ENCODE measurements at regions not wholly inside any gene's neighbourhood (a gene's known extent, or its start where the extent isn't known, plus 50 kb on each side); places are given as distances from the start of the nearest gene placed in this dataset.

- DNase-seq (ENCODE audit: insufficient read length, low spot score) (no peak), FAIRE-seq (no peak)
- TF ChIP-seq POLR2AphosphoS5 (IDR thresholded peaks at IDR 0.05; ENCODE audit: low read depth, low read length) (no peak), POLR2A (IDR thresholded peaks at IDR 0.05; ENCODE audit: low read depth, low read length) (no peak), TAF1 (IDR thresholded peaks at IDR 0.05; ENCODE audit: low read depth, low read length) (no peak), PAX5 (IDR thresholded peaks at IDR 0.05; ENCODE audit: insufficient read depth, low read length, severe bottlenecking) (no peak), POU2F2 (IDR thresholded peaks at IDR 0.05; ENCODE audit: low read depth, low read length) (no peak), SPI1 (IDR thresholded peaks at IDR 0.05; ENCODE audit: low read depth, low read length) (no peak)
These were observed 945.5 kb upstream of the SLC10A2 start for GRCh38 chr13:104011505-104012241.

- TF ChIP-seq POLR2A (IDR thresholded peaks at IDR 0.05; ENCODE audit: low read depth, low read length) (no peak), SPI1 (IDR thresholded peaks at IDR 0.05; ENCODE audit: low read depth, low read length) (no peak), TAF1 (IDR thresholded peaks at IDR 0.05; ENCODE audit: low read depth, low read length) (no peak), POLR2AphosphoS5 (IDR thresholded peaks at IDR 0.05; ENCODE audit: low read depth, low read length) (no peak), PAX5 (IDR thresholded peaks at IDR 0.05; ENCODE audit: insufficient read depth, low read length, severe bottlenecking) (no peak), POU2F2 (IDR thresholded peaks at IDR 0.05; ENCODE audit: low read depth, low read length) (no peak)
- FAIRE-seq (no peak), DNase-seq (ENCODE audit: insufficient read length, low spot score) (no peak)
These were observed 942.6 kb upstream of the SLC10A2 start for GRCh38 chr13:104008541-104009435.

- TF ChIP-seq SPI1 (IDR thresholded peaks at IDR 0.05; ENCODE audit: low read depth, low read length) (no peak), TAF1 (IDR thresholded peaks at IDR 0.05; ENCODE audit: low read depth, low read length) (no peak), POU2F2 (IDR thresholded peaks at IDR 0.05; ENCODE audit: low read depth, low read length) (no peak), POLR2AphosphoS5 (IDR thresholded peaks at IDR 0.05; ENCODE audit: low read depth, low read length) (no peak), POLR2A (IDR thresholded peaks at IDR 0.05; ENCODE audit: low read depth, low read length) (no peak), PAX5 (IDR thresholded peaks at IDR 0.05; ENCODE audit: insufficient read depth, low read length, severe bottlenecking) (no peak)
- FAIRE-seq (no peak), DNase-seq (ENCODE audit: insufficient read length, low spot score) (no peak)
These were observed 941.9 kb upstream of the SLC10A2 start for GRCh38 chr13:104008075-104008474.

GRCh38 chr13:104006625-104007075, 940.4 kb upstream of the SLC10A2 start:
- TF ChIP-seq POLR2A (IDR thresholded peaks at IDR 0.05; ENCODE audit: low read depth, low read length) (no peak), PAX5 (IDR thresholded peaks at IDR 0.05; ENCODE audit: insufficient read depth, low read length, severe bottlenecking) (no peak), POU2F2 (IDR thresholded peaks at IDR 0.05; ENCODE audit: low read depth, low read length) (no peak), POLR2AphosphoS5 (IDR thresholded peaks at IDR 0.05; ENCODE audit: low read depth, low read length) (no peak), SPI1 (IDR thresholded peaks at IDR 0.05; ENCODE audit: low read depth, low read length) (no peak), TAF1 (IDR thresholded peaks at IDR 0.05; ENCODE audit: low read depth, low read length) (no peak)
- DNase-seq (ENCODE audit: insufficient read length, low spot score) (no peak), FAIRE-seq (no peak)

- TF ChIP-seq PAX5 (IDR thresholded peaks at IDR 0.05; ENCODE audit: insufficient read depth, low read length, severe bottlenecking) (no peak), POLR2AphosphoS5 (IDR thresholded peaks at IDR 0.05; ENCODE audit: low read depth, low read length) (no peak), SPI1 (IDR thresholded peaks at IDR 0.05; ENCODE audit: low read depth, low read length) (no peak), TAF1 (IDR thresholded peaks at IDR 0.05; ENCODE audit: low read depth, low read length) (no peak), POU2F2 (IDR thresholded peaks at IDR 0.05; ENCODE audit: low read depth, low read length) (no peak), POLR2A (IDR thresholded peaks at IDR 0.05; ENCODE audit: low read depth, low read length) (no peak)
- FAIRE-seq (no peak), DNase-seq (ENCODE audit: insufficient read length, low spot score) (no peak)
These were observed 938.4 kb upstream of the SLC10A2 start for GRCh38 chr13:104004572-104004971.

- FAIRE-seq (no peak), DNase-seq (ENCODE audit: insufficient read length, low spot score) (no peak)
- no peak for TF ChIP-seq PAX5 (IDR thresholded peaks at IDR 0.05; ENCODE audit: insufficient read depth, low read length, severe bottlenecking)
- no peak for TF ChIP-seq POU2F2 (IDR thresholded peaks at IDR 0.05; ENCODE audit: low read depth, low read length)
These were observed 936.0 kb upstream of the SLC10A2 start for GRCh38 chr13:104002216-104002615.

GRCh38 chr13:104001766-104002165, 935.5 kb upstream of the SLC10A2 start:
- FAIRE-seq = no peak
- TF ChIP-seq POLR2AphosphoS5 (IDR thresholded peaks at IDR 0.05; ENCODE audit: low read depth, low read length) (no peak), POU2F2 (IDR thresholded peaks at IDR 0.05; ENCODE audit: low read depth, low read length) (no peak), PAX5 (IDR thresholded peaks at IDR 0.05; ENCODE audit: insufficient read depth, low read length, severe bottlenecking) (no peak), SPI1 (IDR thresholded peaks at IDR 0.05; ENCODE audit: low read depth, low read length) (no peak), POLR2A (IDR thresholded peaks at IDR 0.05; ENCODE audit: low read depth, low read length) (no peak), TAF1 (IDR thresholded peaks at IDR 0.05; ENCODE audit: low read depth, low read length) (no peak)

GRCh38 chr13:103996733-103997132, 930.5 kb upstream of the SLC10A2 start:
- TF ChIP-seq PAX5 (IDR thresholded peaks at IDR 0.05; ENCODE audit: insufficient read depth, low read length, severe bottlenecking) (no peak), POU2F2 (IDR thresholded peaks at IDR 0.05; ENCODE audit: low read depth, low read length) (no peak), TAF1 (IDR thresholded peaks at IDR 0.05; ENCODE audit: low read depth, low read length) (no peak), POLR2A (IDR thresholded peaks at IDR 0.05; ENCODE audit: low read depth, low read length) (no peak), POLR2AphosphoS5 (IDR thresholded peaks at IDR 0.05; ENCODE audit: low read depth, low read length) (no peak), SPI1 (IDR thresholded peaks at IDR 0.05; ENCODE audit: low read depth, low read length) (no peak)
- DNase-seq (ENCODE audit: insufficient read length, low spot score) = no peak

More at GRCh38 chr13:104001766-104002165, 935.5 kb upstream of the SLC10A2 start:
- no peak for DNase-seq (ENCODE audit: insufficient read length, low spot score)

GRCh38 chr13:103983948-103984347, 917.7 kb upstream of the SLC10A2 start:
- FAIRE-seq = no peak
- TF ChIP-seq PAX5 (IDR thresholded peaks at IDR 0.05; ENCODE audit: insufficient read depth, low read length, severe bottlenecking) (no peak), POLR2AphosphoS5 (IDR thresholded peaks at IDR 0.05; ENCODE audit: low read depth, low read length) (no peak), SPI1 (IDR thresholded peaks at IDR 0.05; ENCODE audit: low read depth, low read length) (no peak), POLR2A (IDR thresholded peaks at IDR 0.05; ENCODE audit: low read depth, low read length) (no peak), POU2F2 (IDR thresholded peaks at IDR 0.05; ENCODE audit: low read depth, low read length) (no peak), TAF1 (IDR thresholded peaks at IDR 0.05; ENCODE audit: low read depth, low read length) (no peak)

More at GRCh38 chr13:103996733-103997132, 930.5 kb upstream of the SLC10A2 start:
- FAIRE-seq = no peak

More at GRCh38 chr13:103983948-103984347, 917.7 kb upstream of the SLC10A2 start:
- DNase-seq (ENCODE audit: insufficient read length, low spot score) = no peak

Measured in GM12891 (cell line).